ENCODE measurements at regions not wholly inside any gene's neighbourhood (a gene's known extent, or its start where the extent isn't known, plus 50 kb on each side); places are given as distances from the start of the nearest gene placed in this dataset.

DNA sequence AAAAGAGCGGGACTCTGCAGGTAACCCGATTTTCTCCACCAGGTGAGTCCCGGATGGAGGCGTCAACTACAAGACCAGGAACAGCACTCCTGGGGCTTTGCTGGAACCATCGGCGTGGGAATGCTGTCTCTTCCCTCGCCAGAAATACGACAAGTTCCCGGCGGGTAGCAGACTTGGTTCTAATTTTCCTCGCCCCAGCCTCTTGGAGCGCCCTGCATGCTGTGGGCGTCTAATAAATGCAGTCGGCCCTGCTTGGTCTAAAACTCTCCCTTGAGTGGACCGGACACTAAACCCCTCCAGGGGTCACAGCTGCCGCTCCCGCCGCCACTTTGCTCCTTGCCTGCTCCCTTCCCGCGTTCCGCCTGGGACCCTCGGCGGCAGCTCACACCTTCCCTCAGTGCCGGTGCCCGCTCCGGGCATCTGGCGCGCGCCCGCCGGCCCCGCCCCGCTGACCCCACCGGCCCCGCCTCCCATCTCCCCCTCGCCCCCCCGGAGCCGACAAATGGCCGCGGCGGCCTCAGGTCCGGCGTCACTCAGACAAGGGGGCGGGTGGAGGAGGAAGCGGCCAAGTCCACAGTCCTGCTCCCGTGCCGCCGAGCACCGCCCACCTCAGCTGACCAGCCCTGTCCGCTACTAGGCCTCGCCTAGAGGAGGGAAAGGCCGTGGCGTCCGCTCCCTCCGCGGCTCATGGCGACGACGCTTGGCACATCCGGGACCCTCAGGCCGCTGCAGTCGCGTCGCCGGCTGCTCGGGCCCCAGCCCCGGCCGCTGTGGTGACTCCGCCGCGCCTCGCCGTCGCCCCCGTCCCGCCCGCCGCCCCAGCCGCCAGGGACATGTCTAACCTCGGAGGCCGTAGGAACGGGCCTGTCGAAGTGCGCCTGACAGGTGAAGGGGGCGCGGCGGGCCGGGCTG, 65.8 kb downstream of the KPNA2 start (continued):
- peak; percentile 89 for TF ChIP-seq ZNF609 (CRISPR knock-in tag; IDR thresholded peaks at IDR 0.05; ENCODE audit: borderline replicate concordance)
- TF ChIP-seq FOXO4 (CRISPR knock-in tag; conservative IDR thresholded peaks at IDR 0.05) = peak; percentile 99; the same call in 1 of the 2 replicates
- TF ChIP-seq ZNF451 (CRISPR knock-in tag; IDR thresholded peaks at IDR 0.05) = peak; percentile 99
- TF ChIP-seq NR1H2 (CRISPR knock-in tag; IDR thresholded peaks at IDR 0.05; ENCODE audit: borderline replicate concordance, low read depth) = peak; percentile 97
- TF ChIP-seq NFIB (CRISPR knock-in tag; IDR thresholded peaks at IDR 0.05; ENCODE audit: borderline replicate concordance) = no peak
- no peak for TF ChIP-seq ZNF10 (CRISPR knock-in tag; IDR thresholded peaks at IDR 0.05; ENCODE audit: borderline replicate concordance, low read depth)
- 0 out of 2 replicates have a peak, but pooled peaks have one; percentile 8 for TF ChIP-seq ZNF143 (CRISPR knock-in tag; IDR thresholded peaks at IDR 0.05)
- peak; percentile 60; the same call in 1 of the 2 replicates for TF ChIP-seq MIER2 (CRISPR knock-in tag; IDR thresholded peaks at IDR 0.05)
- TF ChIP-seq ZBTB42 (CRISPR knock-in tag; IDR thresholded peaks at IDR 0.05) = no peak; the same call in 1 of the 2 replicates
- peak; percentile 91 for TF ChIP-seq MYC (CRISPR knock-in tag; IDR thresholded peaks at IDR 0.05; ENCODE audit: borderline replicate concordance)
- no peak for TF ChIP-seq FOXK2 (IDR thresholded peaks at IDR 0.05)
- no peak for TF ChIP-seq DNMT3B (CRISPR knock-in tag; conservative IDR thresholded peaks at IDR 0.05)
- TF ChIP-seq, protein P1, sequence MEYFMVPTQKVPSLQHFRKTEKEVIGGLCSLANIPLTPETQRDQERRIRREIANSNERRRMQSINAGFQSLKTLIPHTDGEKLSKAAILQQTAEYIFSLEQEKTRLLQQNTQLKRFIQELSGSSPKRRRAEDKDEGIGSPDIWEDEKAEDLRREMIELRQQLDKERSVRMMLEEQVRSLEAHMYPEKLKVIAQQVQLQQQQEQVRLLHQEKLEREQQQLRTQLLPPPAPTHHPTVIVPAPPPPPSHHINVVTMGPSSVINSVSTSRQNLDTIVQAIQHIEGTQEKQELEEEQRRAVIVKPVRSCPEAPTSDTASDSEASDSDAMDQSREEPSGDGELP (IDR thresholded peaks at IDR 0.05; ENCODE audit: borderline replicate concordance, low read depth) = peak; percentile 95; the same call in 1 of the 2 replicates
- TF ChIP-seq TBP (CRISPR knock-in tag; IDR thresholded peaks at IDR 0.05) = no peak
- peak; percentile 78 for TF ChIP-seq ZNF292 (CRISPR knock-in tag; IDR thresholded peaks at IDR 0.05; ENCODE audit: borderline replicate concordance, low read depth)
- peak; percentile 77; the same call in 1 of the 2 replicates for TF ChIP-seq MZF1 (CRISPR knock-in tag; IDR thresholded peaks at IDR 0.05; ENCODE audit: borderline replicate concordance)
- TF ChIP-seq ZBTB46 (CRISPR knock-in tag; IDR thresholded peaks at IDR 0.05; ENCODE audit: borderline replicate concordance) = no peak; the same call in 1 of the 2 replicates
- TF ChIP-seq ZNF34 (CRISPR knock-in tag; IDR thresholded peaks at IDR 0.05; ENCODE audit: borderline replicate concordance) = peak; percentile 89; the same call in 1 of the 2 replicates
- TF ChIP-seq ZNF644 (CRISPR knock-in tag; IDR thresholded peaks at IDR 0.05; ENCODE audit: low read depth) = no peak
- TF ChIP-seq SP4 (CRISPR knock-in tag; IDR thresholded peaks at IDR 0.05) = peak; percentile 94
- TF ChIP-seq ZBTB38 (CRISPR knock-in tag; IDR thresholded peaks at IDR 0.05) = peak; percentile 96

Data from HepG2 (cell line).